HG03378 (cell line): ENCODE measurements at regions not wholly inside any gene's neighbourhood (a gene's known extent, or its start where the extent isn't known, plus 50 kb on each side); places are given as distances from the start of the nearest gene placed in this dataset.

ENCODE experiments used
- ATAC-seq: cut with Tn5 transposase; IDR thresholded peaks from one replicate; pipeline ENCODE4 v1.9.1; 2021; ENCODE audit warnings: mild to moderate bottlenecking, moderate library complexity; ENCODE audit not compliant: unreplicated experiment

DNA sequence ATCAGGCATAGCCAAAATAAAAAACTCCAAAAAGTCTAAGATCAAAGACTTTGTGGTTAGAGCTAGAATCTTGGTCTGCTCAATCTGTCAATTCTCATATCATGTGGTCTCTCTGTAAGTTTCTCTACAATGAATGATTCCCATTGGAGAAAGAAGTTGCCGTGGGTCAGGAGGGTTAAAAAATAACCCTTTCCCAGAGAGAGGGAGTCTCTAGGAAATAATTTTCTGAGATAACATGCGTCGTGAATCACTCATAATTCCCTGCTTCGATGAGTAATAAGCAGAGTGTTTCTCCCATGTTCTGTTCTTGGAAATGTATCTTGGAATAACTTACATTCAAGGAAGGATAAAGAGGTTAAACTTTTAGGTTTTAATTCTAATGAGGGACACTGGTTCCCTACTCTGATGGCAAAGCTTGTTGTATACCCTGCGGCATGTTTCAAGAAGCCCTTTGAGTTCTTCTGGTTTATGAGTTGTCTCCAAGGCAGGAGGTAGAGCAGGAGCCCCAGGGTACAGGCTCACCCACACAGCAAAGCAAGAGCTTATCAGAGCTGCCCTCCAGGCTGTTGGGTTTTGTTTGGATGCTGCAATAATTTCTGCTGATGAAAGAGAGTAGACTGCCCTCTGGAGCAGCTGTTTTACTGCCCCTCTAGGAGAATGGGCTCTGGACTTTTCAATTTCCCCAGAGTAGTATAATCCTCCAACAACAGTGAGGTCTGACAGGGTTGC, 599.1 kb downstream of the QKI start:
- ATAC-seq = no peak

DNA sequence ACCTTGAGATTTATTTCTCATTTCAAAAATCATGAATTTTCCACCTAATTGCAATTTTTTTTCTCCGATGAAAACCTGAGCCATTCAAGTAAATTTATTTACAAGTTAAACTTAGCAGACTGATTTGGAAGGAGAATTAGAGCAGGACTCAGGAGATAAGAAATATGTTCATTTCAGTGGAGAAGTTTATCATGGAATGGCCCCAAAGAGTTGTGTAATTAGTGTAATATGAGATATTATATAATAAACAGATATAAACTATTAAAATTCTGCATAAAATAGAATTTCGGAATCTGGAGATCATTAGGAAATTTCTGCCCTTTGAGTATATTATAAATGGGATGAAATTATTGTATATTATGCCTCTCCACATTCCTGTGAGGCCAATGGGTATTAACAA, 596.8 kb downstream of the QKI start:
- ATAC-seq = no peak

DNA sequence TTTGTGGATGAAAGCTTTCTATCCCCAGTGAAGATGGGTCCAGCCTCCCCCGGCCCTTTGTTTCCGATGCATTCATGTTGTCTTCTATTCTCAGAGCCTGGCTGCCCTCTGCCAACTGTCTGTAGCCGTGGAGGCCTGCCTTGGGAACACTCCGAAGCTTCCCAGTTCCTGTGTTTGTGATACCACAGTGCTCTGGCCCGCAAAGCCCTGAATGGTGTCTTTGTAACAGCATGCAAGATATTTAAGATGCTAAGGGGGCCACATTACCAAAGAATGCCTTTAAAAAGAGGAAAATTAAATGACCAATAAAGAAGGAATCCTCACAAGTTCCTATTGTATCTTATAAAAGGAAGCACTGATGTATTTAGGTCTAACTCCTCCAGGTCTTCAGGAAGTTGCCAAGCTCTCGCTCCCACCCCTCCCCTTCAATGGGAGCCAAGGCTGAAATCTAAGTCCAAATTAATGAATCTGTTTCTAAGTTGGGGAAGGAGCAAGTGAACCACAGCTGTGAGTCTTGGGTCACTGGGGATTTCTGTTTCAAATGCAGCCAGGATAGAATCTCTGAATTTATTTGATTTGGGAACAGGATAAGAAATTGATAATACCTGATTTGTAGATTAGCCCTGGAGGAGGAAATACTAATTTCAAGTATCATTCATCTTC, 596.1 kb downstream of the QKI start:
- ATAC-seq = no peak

DNA sequence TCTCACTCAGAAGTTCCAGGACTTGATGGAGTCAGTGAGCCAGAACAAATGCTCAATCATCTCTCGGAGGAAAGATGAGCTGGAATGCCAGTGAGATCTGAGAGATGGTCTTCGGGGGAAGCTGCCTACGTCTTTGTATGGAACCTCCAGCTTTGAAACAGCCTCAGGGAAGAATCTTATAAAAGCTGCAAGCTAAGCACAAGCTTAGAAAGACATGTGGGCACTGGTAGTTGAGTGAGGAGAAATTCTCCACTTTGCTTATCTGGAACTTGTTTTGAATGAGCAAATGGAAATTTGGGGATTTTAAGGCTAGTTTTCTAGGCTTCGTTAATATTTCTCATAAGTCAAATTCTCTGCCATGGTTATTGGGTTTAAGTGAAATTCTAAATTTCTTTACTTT, 594.4 kb downstream of the QKI start:
- ATAC-seq = no peak

DNA sequence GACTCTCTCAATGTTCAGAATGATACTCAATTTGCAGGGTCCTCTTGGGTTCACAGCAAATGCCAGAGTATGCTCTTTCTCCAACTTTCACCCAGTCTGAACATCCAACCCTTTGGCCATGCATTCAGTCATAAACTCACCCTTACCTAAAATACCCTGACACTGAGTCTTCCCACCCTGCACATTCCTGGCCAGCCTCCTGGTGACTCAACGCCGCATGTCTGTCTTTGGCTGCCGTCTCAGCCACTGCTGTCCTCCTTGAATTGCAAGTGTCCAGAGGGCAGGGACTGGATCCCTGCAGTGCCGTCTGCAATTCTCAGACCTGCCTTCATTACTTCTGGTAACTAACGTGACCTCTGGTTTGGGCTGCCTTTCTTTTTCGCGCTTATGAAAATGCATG, 593.4 kb downstream of the QKI start:
- no peak for ATAC-seq

DNA sequence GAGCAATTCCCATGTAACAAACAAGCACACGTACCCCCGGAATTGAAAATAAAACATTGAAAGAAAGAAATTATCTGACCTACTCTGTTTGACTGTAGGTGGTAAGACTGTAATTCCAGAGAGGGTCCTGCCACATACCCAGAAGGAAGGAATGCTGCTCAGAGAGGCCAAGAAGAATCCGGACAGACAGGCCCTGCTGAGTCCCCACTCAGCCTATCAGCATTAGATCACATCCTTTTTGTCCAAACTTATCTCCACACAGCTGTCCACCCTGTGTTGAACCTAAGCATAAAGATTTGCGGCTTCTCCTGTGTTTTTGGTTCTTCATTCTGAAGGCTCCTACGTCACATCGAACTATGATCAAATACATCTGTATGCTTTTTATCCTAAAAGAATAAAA, 591.9 kb downstream of the QKI start:
- no peak for ATAC-seq

DNA sequence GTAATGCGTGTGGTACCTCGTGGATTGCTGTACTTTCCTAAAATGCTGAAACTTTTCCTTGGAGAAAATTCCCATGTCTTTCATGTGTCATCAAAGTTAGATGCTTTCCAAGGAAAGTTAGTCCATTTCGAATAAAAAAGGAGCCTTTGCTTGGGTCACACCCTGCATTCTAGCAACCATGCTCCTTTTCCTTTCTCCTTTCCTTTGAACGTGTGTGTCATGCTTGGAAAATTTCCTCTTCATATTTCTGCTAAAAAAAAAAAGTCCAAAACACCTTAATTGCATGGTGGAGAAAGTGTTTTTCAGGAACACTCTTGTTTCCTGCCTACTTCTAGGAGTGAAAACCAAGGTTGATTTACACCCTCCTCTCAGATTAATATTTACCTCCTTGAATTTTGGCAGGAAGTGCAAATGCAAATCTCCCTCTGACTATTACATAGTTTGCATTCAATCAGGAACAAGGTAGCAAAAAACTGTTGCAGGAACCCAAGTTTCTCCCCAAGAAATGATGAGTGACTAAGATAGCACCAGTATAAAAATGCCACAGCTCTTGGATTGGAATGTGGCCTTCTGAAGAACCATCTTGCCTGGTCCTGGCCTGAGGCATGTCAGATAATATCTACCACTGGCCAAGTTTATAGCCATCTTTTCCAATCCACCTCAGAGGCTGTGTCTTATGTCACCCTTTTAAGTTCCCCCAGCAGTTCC, 590.6 kb downstream of the QKI start:
- ATAC-seq = no peak

DNA sequence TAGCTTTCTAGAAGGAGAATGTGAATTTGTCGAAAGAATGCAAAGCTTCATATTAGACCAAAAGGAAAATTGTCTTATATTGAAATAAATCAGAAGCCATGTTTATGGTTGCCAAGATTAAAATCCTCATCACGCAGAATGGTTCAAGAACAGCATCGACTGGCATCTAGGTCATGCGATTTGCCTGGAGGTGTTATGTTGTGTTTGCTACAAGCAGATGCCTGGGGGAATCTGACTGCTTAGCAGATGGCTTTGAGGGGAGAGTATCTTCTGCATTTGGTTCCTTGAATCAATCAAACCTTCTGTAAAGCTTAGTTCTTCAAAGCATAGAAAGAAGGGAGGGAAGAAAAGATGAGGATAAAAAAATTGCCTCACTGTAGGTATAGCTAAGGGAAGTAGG, 585.8 kb downstream of the QKI start:
- no peak for ATAC-seq

DNA sequence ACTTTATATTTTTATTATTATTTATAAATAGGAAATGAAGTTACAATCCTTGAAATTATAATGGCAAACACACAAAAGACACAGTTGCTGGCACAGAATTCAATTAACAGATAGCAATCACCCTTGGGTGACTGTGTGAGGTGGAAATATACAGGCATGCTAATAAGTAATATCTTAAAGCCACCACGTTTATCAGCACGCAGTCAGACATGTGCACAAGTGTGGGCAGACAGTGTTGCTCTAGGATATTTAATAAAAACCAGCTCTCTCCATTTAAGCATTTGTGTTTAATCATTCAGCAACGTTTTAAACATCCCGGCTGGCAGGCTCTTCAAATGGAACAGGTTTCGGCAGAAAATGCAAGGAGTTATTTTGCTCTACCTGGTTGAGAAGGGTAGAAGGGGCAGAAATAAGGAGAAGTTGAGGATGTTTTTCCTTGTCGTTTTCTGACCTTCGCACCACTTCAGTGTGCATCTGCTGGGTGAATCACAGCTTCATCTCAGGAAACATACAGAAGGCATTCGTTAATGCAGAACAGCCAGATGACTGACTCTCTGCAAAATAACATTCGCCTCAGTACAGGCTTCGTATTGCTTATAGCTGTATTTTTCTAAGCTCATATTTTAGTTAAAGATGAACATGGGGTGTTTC, 585.1 kb downstream of the QKI start:
- ATAC-seq = no peak

DNA sequence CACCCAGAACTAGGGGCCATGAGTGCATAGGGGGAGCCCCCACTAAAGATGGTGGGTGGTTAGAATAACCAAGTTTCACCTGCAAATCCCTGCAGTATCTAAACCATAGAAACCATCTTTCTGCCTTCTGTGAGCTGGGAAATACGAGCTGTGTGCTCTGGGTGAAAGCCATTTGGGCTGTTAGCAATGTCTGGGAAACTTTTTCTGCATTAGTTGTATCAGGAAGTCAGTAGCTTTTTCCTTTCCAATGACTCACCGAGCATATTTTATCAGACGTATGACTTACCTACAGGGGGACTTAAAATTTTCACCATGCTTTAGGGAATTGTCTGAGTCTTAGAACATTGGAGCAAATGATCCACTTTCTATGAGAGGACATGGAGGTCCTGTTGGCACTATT, 584.0 kb downstream of the QKI start:
- no peak for ATAC-seq

DNA sequence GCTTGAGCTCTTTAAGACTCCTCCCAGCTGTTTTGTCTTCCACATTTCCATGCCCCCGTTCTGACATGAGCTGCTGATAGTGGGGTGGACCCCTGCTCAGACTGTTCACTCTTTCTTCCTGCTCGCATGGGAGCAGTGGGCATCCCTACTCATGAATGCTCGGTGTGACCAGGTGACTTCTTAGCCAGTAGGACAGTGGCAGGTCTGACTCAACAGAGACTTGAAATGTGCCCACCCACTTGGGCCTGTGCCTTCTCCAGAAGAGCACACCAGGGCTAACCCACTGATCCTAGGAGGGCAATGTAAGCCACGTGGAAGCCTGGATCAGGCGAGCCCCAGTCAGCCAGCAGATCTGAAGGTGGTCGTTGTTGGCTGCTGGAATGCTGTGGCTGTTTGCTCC, 582.0 kb downstream of the QKI start:
- ATAC-seq = no peak

DNA sequence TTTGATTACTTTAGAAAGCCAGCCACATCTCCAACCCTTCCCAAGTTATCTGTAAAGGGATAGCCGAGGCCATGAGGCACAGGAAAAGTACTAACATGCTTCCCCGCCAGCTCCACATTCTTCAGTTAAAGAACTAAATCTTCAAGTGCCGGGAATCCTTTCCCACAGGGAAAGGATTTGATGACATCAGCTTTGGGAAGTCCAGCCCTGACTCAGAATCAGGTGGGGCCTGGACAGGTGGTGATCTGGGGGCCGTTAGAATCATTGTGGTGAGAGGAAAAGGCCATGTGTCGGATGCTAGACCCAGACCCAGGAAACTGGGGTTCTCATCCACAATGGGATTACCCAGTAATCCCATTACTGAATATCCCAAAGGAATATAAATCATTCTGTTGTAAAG, 580.0 kb downstream of the QKI start:
- ATAC-seq = no peak

DNA sequence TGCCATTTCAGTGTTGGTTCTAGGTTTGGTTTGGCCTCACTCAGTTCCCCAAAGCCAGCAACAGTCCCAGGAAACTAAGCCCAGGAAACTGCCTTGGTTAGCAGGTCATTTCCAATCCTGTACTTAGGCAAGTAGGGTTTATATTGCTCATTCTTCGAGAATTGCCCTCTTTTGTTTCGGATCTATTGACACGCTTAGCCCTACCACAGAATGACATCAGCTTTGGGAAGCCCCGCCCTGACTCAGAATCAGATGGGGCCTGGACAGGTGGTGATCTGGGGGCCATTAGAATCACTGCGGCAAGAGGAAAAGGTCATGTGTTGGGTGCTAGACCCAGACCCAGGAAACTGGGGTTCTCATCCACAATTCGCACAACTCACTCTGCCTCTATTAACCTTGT, 578.2 kb downstream of the QKI start:
- no peak for ATAC-seq

DNA sequence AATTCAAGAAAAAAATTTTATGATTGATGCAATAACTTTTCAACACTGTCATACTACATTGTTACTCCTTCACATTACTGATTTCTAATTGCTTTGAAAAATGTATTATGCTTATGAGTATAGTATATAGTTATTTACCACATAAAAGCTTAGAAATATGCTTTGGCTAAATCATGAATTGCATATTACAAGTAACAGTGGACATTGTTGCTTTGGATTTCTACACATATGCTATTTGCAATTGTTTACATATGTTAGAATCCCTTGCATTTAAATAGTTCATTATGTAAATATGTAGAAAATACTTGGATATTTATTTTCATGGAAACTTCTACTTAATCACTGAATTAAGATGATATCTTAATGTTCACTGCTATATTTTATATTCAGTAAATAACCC, 577.5 kb downstream of the QKI start:
- ATAC-seq = no peak

DNA sequence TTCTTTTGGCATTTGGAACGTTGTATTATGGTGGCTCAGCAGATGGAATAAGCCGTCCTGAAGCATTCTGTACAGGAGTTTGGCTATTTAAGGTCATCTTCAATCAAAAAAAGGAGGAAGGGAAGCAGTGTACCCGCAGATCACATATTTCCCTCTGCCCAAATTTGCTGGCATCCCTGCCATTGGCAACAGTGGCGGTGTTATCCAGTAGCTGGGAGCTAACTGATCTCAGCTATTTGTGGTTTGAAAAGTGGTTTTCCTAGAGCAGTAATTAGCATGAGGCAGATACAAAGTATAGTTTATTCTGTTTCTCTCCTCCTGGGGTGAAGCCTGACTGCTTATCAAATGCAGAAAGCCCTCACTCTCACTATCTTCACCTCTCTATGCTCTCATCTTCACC, 576.8 kb downstream of the QKI start:
- ATAC-seq = no peak

DNA sequence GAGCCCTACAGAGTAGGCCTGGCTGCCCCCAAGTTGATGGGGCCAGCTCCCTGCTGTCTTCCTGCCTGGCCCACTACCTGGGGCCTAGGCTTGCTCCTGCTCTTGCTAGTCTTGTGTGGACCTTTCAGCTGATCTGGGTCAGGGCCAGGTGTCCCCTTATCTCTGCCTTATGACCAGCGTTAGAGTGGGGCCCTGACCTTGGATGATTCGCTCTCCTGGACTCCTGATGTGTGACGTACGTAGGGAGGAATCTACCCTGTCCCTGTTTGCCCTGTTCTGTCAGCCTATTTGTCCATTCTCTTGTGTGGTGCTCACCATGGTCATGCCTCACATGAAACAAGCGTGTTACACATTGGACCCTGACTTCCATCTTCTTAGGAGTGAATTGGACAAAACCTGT, 571.8 kb downstream of the QKI start:
- no peak for ATAC-seq

DNA sequence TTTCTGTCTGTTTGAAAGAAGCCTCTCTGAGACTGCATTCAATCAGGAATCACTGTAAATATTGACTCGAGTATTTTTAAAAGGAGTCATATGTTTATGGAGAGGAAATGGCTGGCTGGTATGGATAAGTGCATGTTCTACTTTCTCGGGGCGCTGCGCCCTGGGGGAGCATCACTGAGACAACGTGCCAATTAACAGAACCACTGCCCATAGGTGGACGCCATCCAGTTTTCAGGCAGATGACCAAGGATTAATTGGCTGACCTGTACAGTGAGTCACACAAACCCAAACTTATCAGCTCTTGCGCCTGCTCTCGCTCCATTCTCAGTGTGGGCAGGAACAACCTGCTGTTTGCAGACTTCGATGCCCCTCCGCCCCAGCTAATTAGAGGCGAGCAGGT, 571.2 kb downstream of the QKI start:
- ATAC-seq = no peak

DNA sequence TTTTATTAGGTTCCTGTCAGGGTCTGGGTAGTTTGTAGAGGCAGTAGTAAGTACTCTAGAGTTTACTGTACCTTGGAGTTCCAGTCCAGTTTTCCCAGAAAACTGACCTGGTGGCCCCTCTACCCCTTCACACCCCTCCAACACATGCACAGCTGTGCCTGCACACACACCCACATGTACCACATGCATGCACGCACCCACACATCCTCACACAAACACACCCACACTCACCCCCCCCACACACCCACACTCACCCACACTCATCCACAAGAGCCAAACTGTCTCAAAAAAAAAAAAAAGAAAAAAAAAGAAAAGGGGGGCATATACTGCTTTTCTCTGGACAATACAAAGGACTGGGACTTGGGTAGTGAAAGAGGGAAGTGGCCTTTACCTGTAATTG, 570.5 kb downstream of the QKI start:
- ATAC-seq = no peak

DNA sequence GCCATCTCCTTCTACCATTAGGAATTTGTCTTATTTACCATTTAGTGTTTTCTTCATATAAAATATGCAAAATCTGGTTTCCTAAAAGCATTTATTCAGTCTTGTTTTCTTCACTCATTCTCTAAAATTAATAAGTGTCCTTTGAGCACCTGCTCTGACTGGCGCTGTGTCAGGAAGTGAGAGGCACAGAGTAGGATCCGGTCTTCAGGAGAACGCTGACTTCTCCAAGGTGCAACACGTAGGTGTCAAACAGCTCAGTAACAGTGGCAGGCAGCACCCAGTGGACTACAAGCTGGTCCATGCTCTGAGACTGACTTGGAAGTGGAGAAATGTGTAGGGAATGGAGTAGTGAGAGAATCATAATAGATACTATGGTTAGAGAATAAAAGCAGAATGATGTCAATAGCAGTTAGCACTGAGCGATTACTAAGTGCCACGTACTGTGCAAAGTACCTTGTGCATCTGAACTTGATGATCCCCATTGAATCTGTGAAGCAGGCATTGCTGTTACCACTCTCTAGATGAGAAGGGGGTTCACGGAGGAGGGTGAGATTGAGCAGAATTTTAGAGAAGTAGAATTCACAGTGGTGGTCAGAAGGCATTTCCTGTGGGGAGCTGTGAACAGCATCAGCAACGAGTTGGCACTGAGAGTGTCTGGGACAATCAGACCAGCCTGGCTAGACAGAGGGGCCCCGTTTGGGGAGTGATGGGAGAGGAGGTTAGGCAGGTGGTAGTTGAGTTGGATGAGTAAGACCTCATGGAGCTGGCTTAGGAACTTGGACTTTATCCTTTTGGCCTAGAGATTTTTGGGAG, 569.8 kb downstream of the QKI start:
- ATAC-seq = peak; percentile 72

DNA sequence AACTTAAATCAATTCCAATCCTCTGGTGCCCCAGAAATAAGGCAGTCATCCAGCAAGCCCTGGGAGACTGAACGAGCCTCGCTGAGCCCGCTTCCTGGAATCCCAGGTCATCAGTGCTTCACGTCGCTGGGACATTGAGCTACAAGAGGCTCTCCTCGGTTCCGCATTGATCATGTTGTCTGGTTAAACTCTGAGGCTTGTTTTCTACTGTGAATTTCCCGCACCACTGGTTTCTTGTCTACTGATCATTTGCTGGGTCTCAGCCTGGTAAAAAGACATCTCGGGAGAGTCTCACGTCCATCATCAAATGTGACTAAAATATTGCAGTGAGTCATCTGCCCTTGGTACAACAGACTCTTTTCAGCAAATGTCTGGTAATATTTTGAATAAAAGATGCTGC, 569.2 kb downstream of the QKI start:
- ATAC-seq = no peak

DNA sequence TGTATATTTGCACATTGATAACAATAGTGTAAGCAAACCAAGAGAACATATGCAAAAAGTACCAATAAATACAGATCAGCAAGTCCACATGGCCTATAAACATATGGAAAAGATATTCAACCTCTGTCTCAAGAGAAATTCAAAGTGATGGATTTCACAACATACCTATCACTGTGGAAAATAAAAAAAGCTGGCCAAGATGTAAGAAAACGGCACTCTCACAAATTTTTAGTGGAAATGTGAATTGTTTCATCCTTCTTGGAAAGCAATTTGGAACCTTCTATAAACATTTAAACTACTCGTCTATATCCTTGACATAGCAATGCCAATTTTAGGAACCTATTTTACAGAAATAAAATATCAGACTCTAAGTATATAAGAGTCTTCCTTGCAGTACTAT, 559.8 kb downstream of the QKI start:
- no peak for ATAC-seq
